Liver (tissue), 8 donors: ENCODE measurements at regions not wholly inside any gene's neighbourhood (a gene's known extent, or its start where the extent isn't known, plus 50 kb on each side); places are given as distances from the start of the nearest gene placed in this dataset.

Source experiments
- DNase-seq: peaks from one replicate; pipeline ENCODE4 v3.0.0-alpha.2; 2017; ENCODE audit warnings: low spot score
- H3K27ac ChIP-seq, 2 donors: one replicate each; pipeline ENCODE4 v1.7.0; 2013; ENCODE audit warnings: inconsistent platforms in 2 of 2, low read length in 2 of 2, control low read depth in 1 of 2, low read depth in 1 of 2, mild to moderate bottlenecking in 1 of 2
- H3K27me3 ChIP-seq, 4 donors: one replicate each; pipeline versions ENCODE4 v1.6.1 to v1.7.0; 2013; ENCODE audit warnings: low read length in 3 of 4, inconsistent platforms in 1 of 4, mild to moderate bottlenecking in 1 of 4, moderate library complexity in 1 of 4; ENCODE audit not compliant: control insufficient read depth in 4 of 4, insufficient read depth in 4 of 4
- H3K36me3 ChIP-seq, 4 donors: one replicate each; pipeline versions ENCODE4 v1.6.1 to v1.7.0; 2013; ENCODE audit warnings: low read length in 3 of 4, mild to moderate bottlenecking in 3 of 4, low read depth in 1 of 4, moderate library complexity in 1 of 4; ENCODE audit not compliant: control insufficient read depth in 4 of 4, insufficient read depth in 3 of 4
- H3K4me1 ChIP-seq, 4 donors: one replicate each; pipeline versions ENCODE4 v1.6.1 to v1.7.0; 2013; ENCODE audit warnings: low read length in 3 of 4, mild to moderate bottlenecking in 3 of 4, moderate library complexity in 1 of 4; ENCODE audit not compliant: control insufficient read depth in 4 of 4, insufficient read depth in 4 of 4
- H3K4me3 ChIP-seq, 3 donors: one replicate each; pipeline versions ENCODE4 v1.6.1 to v1.7.0; 2013; ENCODE audit warnings: low read length in 3 of 3, control low read depth in 1 of 3, low read depth in 1 of 3, mild to moderate bottlenecking in 1 of 3
- H3K9ac ChIP-seq, 2 donors: one replicate each; pipeline ENCODE4 v1.7.0; 2013; ENCODE audit warnings: low read length in 2 of 2, mild to moderate bottlenecking in 2 of 2, moderate library complexity in 2 of 2, control low read depth in 1 of 2, low read depth in 1 of 2
- H3K9me3 ChIP-seq, 4 donors: one replicate each; pipeline versions ENCODE4 v1.6.1 to v1.7.0; 2013; ENCODE audit warnings: low read length in 3 of 4; ENCODE audit not compliant: control insufficient read depth in 4 of 4
- CTCF ChIP-seq: fragments of 150-350 bp; IDR thresholded peaks from 2 replicates; pipeline ENCODE4 v1.5.1; 2017; ENCODE audit warnings: improper control_type of control experiment, low read depth, low read length; ENCODE audit not compliant: missing input control
- FOXA1 ChIP-seq: IDR thresholded peaks from 2 replicates; pipeline ENCODE4 v1.6.1; 2016; ENCODE audit warnings: antibody characterized with exemption
- FOXA2 ChIP-seq: IDR thresholded peaks from 2 replicates; pipeline ENCODE4 v1.6.1; 2016; ENCODE audit warnings: antibody characterized with exemption
- GABPA ChIP-seq, 2 donors: IDR thresholded peaks in 1 of 2; conservative IDR thresholded peaks in 1 of 2; 2 replicates each; pipeline ENCODE4 v1.6.1; 2016; ENCODE audit warnings: antibody characterized with exemption in 2 of 2, mild to moderate bottlenecking in 1 of 2, moderate library complexity in 1 of 2
- HNF4A ChIP-seq, 2 donors: conservative IDR thresholded peaks; 2 replicates each; pipeline ENCODE4 v1.6.1; 2016; ENCODE audit warnings: antibody characterized with exemption in 2 of 2, mild to moderate bottlenecking in 2 of 2
- HNF4G ChIP-seq: IDR thresholded peaks from 2 replicates; pipeline ENCODE4 v1.6.1; 2016; ENCODE audit warnings: antibody characterized with exemption
- JUND ChIP-seq, 2 donors: IDR thresholded peaks; 2 replicates each; pipeline ENCODE4 v1.6.1; 2016; ENCODE audit warnings: antibody characterized with exemption in 2 of 2
- MAX ChIP-seq: IDR thresholded peaks from 2 replicates; pipeline ENCODE4 v1.6.1; 2016; ENCODE audit warnings: antibody characterized with exemption
- RXRA ChIP-seq, 2 donors: IDR thresholded peaks; 2 replicates each; pipeline ENCODE4 v1.6.1; 2017 to 2018; ENCODE audit warnings: antibody characterized with exemption in 2 of 2, mild to moderate bottlenecking in 1 of 2
- SP1 ChIP-seq: IDR thresholded peaks from 2 replicates; pipeline ENCODE4 v1.6.1; 2018; ENCODE audit warnings: antibody characterized with exemption, mild to moderate bottlenecking
- TAF1 ChIP-seq: conservative IDR thresholded peaks from 2 replicates; pipeline ENCODE4 v1.6.1; 2016; ENCODE audit warnings: antibody characterized with exemption, mild to moderate bottlenecking
- YY1 ChIP-seq: IDR thresholded peaks from 2 replicates; pipeline ENCODE4 v1.6.1; 2016; ENCODE audit warnings: antibody characterized with exemption, mild to moderate bottlenecking
- ZBTB33 ChIP-seq: IDR thresholded peaks from 2 replicates; pipeline ENCODE4 v1.6.1; 2016; ENCODE audit warnings: antibody characterized with exemption
- WGBS: extraction: QIAGEN DNeasy Blood & Tissue Kit; methylation state at CpG from one replicate; pipeline ENCODE4 v1.1.7; 2013; 5-methylcytosine and 5-hydroxymethylcytosine counted together
- TF ChIP-seq, protein P1 (sequence below): IDR thresholded peaks from 2 replicates; pipeline ENCODE4 v1.6.1; 2016; ENCODE audit warnings: antibody characterized with exemption
- TF ChIP-seq, protein P2 (sequence below): IDR thresholded peaks from 2 replicates; pipeline ENCODE4 v1.6.1; 2016; ENCODE audit warnings: antibody characterized with exemption, mild to moderate bottlenecking
- donor health status: healthy.
- donor health status: healthy.
- donor health status: healthy.
- donor health status: healthy.
- donor health status: healthy.

GRCh38 chr5:21085791-21086190, 1097.8 kb upstream of the CDH18 start:
- Histone ChIP-seq H3K27me3 (no peaks in the 10 kb centered on the region), H3K9me3 (no peaks in the 10 kb centered on the region), H3K36me3 (no peaks in the 10 kb centered on the region), H3K4me1 (no peaks in the 10 kb centered on the region), H3K27ac (no peak overlapping the region), H3K4me3 (no peak overlapping the region), H3K9ac (no peak overlapping the region)
- 68% methylated on average over 2 of the region's 2 CpGs for WGBS
- TF ChIP-seq FOXA2: no peak
- TF ChIP-seq, protein P1, sequence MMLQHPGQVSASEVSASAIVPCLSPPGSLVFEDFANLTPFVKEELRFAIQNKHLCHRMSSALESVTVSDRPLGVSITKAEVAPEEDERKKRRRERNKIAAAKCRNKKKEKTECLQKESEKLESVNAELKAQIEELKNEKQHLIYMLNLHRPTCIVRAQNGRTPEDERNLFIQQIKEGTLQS: no peak
- no peak for TF ChIP-seq YY1
- TF ChIP-seq GABPA (IDR thresholded peaks at IDR 0.05 in 1 of 2, conservative IDR thresholded peaks at IDR 0.05 in 1 of 2): no peak
- TF ChIP-seq RXRA (IDR thresholded peaks at IDR 0.05): no peak
- no peak for TF ChIP-seq FOXA1
- no peak for TF ChIP-seq MAX
- TF ChIP-seq TAF1: no peak
- no peak for DNase-seq

GRCh38 chr5:21071986-21072385, 1084.0 kb upstream of the CDH18 start:
- Histone ChIP-seq H3K4me1 (no peaks in the 10 kb centered on the region), H3K9ac (no peak overlapping the region), H3K27me3 (no peaks in the 10 kb centered on the region), H3K4me3 (no peak overlapping the region), H3K9me3 (no peaks in the 10 kb centered on the region), H3K27ac (no peak overlapping the region), H3K36me3 (no peaks in the 10 kb centered on the region)
- DNase-seq: no peak
- WGBS: 77% methylated on average over 5 of the region's 5 CpGs
- TF ChIP-seq GABPA (IDR thresholded peaks at IDR 0.05 in 1 of 2, conservative IDR thresholded peaks at IDR 0.05 in 1 of 2): no peak
- TF ChIP-seq HNF4G: no peak
- no peak for TF ChIP-seq TAF1
- TF ChIP-seq MAX: no peak
- TF ChIP-seq CTCF: no peak
- TF ChIP-seq SP1: no peak

- WGBS: 84% methylated on average over 4 of the region's 4 CpGs
- no peak for DNase-seq
- Histone ChIP-seq H3K4me3 (no peak overlapping the region), H3K27me3 (no peaks in the 10 kb centered on the region), H3K27ac (no peak overlapping the region), H3K4me1 (no peaks in the 10 kb centered on the region), H3K9ac (no peak overlapping the region), H3K9me3 (no peaks in the 10 kb centered on the region), H3K36me3 (no peaks in the 10 kb centered on the region)
- no peak for TF ChIP-seq MAX
- no peak for TF ChIP-seq ZBTB33
- TF ChIP-seq SP1: no peak
- TF ChIP-seq, protein P1: no peak
- no peak for TF ChIP-seq RXRA (IDR thresholded peaks at IDR 0.05)
- no peak for TF ChIP-seq JUND (IDR thresholded peaks at IDR 0.05)
- no peak for TF ChIP-seq FOXA1
- no peak for TF ChIP-seq CTCF
- no peak for TF ChIP-seq GABPA (IDR thresholded peaks at IDR 0.05 in 1 of 2, conservative IDR thresholded peaks at IDR 0.05 in 1 of 2)
- TF ChIP-seq TAF1: no peak
- no peak for TF ChIP-seq HNF4G
- TF ChIP-seq HNF4A (conservative IDR thresholded peaks at IDR 0.05): no peak
- TF ChIP-seq, protein P2, sequence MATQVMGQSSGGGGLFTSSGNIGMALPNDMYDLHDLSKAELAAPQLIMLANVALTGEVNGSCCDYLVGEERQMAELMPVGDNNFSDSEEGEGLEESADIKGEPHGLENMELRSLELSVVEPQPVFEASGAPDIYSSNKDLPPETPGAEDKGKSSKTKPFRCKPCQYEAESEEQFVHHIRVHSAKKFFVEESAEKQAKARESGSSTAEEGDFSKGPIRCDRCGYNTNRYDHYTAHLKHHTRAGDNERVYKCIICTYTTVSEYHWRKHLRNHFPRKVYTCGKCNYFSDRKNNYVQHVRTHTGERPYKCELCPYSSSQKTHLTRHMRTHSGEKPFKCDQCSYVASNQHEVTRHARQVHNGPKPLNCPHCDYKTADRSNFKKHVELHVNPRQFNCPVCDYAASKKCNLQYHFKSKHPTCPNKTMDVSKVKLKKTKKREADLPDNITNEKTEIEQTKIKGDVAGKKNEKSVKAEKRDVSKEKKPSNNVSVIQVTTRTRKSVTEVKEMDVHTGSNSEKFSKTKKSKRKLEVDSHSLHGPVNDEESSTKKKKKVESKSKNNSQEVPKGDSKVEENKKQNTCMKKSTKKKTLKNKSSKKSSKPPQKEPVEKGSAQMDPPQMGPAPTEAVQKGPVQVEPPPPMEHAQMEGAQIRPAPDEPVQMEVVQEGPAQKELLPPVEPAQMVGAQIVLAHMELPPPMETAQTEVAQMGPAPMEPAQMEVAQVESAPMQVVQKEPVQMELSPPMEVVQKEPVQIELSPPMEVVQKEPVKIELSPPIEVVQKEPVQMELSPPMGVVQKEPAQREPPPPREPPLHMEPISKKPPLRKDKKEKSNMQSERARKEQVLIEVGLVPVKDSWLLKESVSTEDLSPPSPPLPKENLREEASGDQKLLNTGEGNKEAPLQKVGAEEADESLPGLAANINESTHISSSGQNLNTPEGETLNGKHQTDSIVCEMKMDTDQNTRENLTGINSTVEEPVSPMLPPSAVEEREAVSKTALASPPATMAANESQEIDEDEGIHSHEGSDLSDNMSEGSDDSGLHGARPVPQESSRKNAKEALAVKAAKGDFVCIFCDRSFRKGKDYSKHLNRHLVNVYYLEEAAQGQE: no peak
- no peak for TF ChIP-seq YY1
Observed at GRCh38 chr5:21071421-21071820, 1083.4 kb upstream of the CDH18 start.
